Heart left ventricle (tissue), 13 donors: ENCODE measurements at regions not wholly inside any gene's neighbourhood (a gene's known extent, or its start where the extent isn't known, plus 50 kb on each side); places are given as distances from the start of the nearest gene placed in this dataset.

Experiments used
- POLR2A ChIP-seq, 2 donors: fragments of 450-650 bp; IDR thresholded peaks; one replicate each; pipeline ENCODE4 v1.6.1; 2017; ENCODE audit warnings: antibody characterized with exemption in 2 of 2, mild to moderate bottlenecking in 2 of 2, moderate library complexity in 2 of 2
- TF ChIP-seq, protein P1 (sequence below), 12 donors: fragments of 200-600 bp; sonication (generic) in 4 of 12; IDR thresholded peaks; one replicate each; pipeline versions ENCODE4 v1.5.0 to v1.8.0; 2018 to 2022; ENCODE audit warnings: antibody characterized with exemption in 12 of 12, mild to moderate bottlenecking in 5 of 12
- donor health status: ischemic (EF 13 %, LVEDD 7.1; RV severe dilation, severe dysfunction).
- donor health status: DM: no; HTN: yes; CAD: no.
- donor health status: DM: no; HTN: no; CAD: no.
- donor health status: ischemic (EF 25% LVEDD 6.9; RV normal size, moderate dysfunction).
- donor health status: ischemic (EF 25% LVEDD 5.7; RV mildly dilated, moderate dysfunction).
- donor health status: ischemic (EF 35%, LVEDD 5.7; RV mildly dilated, moderate dysfunction).
- donor health status: nonischemic (EF 11% LVEDD 7.7; RV severe dilation, severe dysfunction).
- donor health status: DM: yes; HTN: yes; CAD: no.
- donor health status: PGD.
- donor health status: ischemic (EF 29% LVEDD 5.4; RV normal size, mild dysfunction).
- donor health status: nonischemic (EF 23%, LVEDD 6.1; RV moderate dilation, normal function).

GRCh38 chr11:69914286-69915150 is 95.3 kb upstream of the FGF3 start:
- TF ChIP-seq, protein P1, sequence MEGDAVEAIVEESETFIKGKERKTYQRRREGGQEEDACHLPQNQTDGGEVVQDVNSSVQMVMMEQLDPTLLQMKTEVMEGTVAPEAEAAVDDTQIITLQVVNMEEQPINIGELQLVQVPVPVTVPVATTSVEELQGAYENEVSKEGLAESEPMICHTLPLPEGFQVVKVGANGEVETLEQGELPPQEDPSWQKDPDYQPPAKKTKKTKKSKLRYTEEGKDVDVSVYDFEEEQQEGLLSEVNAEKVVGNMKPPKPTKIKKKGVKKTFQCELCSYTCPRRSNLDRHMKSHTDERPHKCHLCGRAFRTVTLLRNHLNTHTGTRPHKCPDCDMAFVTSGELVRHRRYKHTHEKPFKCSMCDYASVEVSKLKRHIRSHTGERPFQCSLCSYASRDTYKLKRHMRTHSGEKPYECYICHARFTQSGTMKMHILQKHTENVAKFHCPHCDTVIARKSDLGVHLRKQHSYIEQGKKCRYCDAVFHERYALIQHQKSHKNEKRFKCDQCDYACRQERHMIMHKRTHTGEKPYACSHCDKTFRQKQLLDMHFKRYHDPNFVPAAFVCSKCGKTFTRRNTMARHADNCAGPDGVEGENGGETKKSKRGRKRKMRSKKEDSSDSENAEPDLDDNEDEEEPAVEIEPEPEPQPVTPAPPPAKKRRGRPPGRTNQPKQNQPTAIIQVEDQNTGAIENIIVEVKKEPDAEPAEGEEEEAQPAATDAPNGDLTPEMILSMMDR (IDR thresholded peaks at IDR 0.05) = no peak
- TF ChIP-seq POLR2A (IDR thresholded peaks at IDR 0.05) = no peak
